HG02678 (cell line): ENCODE measurements at regions not wholly inside any gene's neighbourhood (a gene's known extent, or its start where the extent isn't known, plus 50 kb on each side); places are given as distances from the start of the nearest gene placed in this dataset.
"Not testable (repeated sequence)": the region's sequence is repeated elsewhere in the genome, so short reads cannot be mapped to it uniquely, and the experiment has no call there.

Source experiments
- ATAC-seq: cut with Tn5 transposase; IDR thresholded peaks from one replicate; pipeline ENCODE4 v1.9.1; 2021; ENCODE audit warnings: mild to moderate bottlenecking, moderate library complexity; ENCODE audit not compliant: unreplicated experiment

DNA sequence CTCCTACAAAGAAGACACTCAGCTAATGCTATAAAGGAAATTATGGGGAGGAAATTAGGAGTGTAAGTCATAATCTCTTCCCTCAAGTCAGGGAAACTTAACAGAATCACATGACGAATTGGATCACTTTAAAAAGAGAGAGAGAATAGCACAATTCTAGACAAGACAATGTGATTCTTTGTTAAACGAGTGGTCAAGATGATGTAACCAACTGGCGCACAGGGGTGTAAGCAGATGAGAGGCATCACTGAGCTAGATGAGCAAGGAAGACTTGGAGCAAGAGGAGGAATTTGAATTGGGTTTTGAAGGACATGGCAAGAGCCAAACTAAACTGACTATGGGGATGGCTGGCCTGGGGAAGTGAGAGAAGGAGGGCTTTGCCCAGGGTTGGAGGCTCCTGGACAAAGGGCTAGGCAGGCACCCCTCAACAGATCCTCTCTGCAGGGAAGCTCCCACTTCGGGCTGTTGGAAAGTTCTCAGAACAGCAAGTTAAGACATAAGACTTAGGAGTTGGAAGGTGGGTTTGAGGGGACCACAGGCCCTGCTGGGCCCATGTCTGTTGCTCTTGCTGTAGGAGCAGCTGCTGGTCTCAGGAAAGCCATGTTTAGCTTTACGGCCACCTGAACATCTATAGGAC, 123.9 kb upstream of the GRIK3 start:
- no peak for ATAC-seq

DNA sequence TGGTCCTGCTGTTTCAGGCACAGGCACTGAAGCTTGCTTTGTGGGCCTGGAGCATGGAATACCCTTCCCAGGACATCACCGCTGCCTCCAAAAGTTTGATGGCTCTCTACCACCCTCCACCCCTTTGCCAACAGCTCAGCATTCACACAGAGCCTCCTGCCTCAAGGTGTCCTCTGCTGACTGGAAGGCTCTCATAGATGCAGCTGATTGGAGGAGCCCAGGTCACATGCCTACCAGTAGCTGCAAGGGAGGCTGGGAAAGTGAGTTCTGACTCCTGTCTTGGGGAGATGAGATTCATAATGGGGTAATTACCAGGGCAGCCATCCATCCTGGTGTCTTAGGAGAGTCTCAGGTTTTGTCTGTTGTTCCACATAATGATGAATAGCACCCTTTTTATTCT, 124.8 kb upstream of the GRIK3 start:
- no peak for ATAC-seq

GRCh38 chr1:37161171-37161570, 126.9 kb upstream of the GRIK3 start:
- ATAC-seq = no peak

GRCh38 chr1:37162059-37162458, 127.7 kb upstream of the GRIK3 start:
- ATAC-seq = no peak

- ATAC-seq = no peak
Measured at GRCh38 chr1:37166005-37166404, 131.7 kb upstream of the GRIK3 start.

DNA sequence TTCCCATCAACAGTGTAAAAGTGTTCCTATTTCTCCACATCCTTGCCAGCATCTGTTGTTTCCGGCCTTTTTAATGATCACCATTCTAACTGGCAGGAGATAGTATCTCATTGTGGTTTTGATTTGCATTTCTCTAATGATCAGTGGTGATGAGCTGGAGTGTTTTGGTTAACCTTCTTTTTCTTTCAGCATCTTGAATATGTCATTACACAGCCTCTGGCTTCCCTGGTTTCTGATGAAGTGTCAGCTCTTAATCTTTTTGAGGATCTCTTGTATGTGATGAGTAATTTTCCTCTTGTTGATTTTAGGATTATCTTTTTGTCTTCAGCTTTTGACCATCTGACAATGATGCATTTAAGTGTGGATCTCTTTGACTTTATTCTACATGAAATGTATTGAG, 133.2 kb upstream of the GRIK3 start:
- ATAC-seq = no peak

- no peak for ATAC-seq
Measured at GRCh38 chr1:37169241-37169640, 134.9 kb upstream of the GRIK3 start.

- ATAC-seq = no peak
Measured at GRCh38 chr1:37169743-37170275, 135.5 kb upstream of the GRIK3 start.

DNA sequence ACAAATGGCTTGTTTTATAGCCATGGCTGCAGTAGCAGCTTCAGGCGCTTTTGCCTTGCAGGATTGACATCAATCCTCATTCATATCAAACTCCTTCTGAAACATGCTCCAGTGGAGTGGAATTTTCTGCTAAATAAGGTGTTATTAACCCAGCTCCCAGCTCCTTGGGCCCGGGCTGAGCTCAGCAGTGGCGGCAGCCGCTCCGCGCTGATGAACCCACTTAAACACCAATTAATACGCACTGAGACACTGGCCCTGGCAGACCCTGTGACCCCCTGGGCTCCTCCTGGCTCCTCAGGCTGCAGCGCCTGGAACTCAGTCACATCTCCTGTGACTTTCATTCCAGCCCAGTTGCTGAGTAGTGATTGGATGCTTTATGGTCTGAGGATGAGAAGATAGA, 137.4 kb upstream of the GRIK3 start:
- no peak for ATAC-seq

- no peak for ATAC-seq
Measured at GRCh38 chr1:37174341-37174740, 140.0 kb upstream of the GRIK3 start.

GRCh38 chr1:37174876-37175275, 140.6 kb upstream of the GRIK3 start:
- no peak for ATAC-seq

DNA sequence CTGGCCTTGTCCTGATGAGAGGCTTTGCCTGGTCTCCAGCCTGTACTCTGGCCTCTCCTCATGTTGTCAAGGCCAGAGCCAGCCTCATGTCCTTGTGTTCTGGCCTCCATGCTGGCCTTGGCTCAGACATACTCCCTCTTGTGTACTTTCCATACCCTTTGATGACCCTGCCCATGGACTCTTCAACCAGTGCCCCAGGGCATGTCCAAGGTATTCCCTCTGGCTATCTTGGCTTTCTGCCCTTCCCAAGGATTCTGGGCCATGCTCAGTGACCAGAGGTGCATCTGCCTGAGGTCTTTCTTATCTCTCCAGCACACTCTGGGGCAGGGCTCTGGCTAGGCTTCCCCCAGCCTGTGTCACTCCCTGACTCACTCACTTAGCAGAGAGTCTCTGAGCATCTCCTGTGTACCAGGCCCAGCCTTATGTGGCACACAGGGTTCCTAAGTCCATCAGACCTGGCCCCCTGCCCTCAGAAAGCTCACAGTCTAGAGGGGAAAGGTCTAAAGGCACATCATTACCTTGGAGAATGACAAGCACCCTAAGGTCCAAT, 141.4 kb upstream of the GRIK3 start:
- no peak for ATAC-seq

- ATAC-seq = no peak
Measured at GRCh38 chr1:37176269-37176668, 142.0 kb upstream of the GRIK3 start.

DNA sequence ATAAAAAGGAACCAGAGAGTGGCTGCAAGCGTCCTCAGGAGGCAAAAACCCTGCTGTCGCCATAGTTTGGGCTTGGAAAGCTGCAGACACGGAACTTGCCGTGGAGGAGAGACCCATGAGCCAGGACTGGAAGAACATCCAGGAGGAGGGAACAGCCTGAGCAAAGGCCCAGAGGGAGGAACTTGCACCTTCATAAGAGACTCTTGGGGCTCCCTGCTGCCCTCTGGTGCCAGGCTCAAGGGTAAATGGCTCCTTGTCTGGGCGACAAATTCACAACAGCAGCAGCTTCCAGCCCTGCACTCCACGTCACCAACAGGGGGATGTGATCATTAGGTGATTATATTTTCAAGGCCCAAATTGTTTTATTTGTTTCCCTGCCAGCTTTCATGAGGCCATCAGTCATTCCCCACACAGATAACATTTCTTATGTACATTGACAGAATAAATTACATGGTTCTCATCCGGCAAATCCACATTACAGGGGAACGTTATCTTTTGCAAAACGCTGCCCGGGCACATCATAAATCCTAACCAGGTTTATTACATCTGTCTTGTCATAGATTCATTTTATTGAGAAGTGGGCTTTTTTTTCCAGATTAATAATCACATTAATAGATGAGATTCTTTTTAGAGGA, 143.0 kb upstream of the GRIK3 start:
- ATAC-seq = no peak

DNA sequence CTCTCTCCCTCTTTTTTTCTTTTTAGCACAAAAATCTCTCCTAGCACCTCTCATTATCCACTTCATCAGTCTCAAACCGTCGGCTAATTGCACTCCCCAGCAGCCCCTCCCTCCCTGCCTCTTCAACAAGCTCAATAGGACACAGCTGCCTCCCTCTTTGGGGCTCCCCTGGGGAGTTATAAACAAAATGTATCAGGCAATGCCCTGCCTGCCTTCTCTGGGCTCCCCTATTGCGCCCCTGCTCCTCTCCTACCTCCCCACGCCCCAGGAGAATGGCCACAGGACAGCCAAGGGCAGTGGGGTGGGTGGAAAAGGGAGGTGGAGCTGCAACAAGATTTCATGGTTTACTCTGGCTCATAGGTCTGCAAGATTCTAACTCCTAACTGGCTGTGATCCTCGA, 147.1 kb upstream of the GRIK3 start:
- ATAC-seq = no peak

- no peak for ATAC-seq
Measured at GRCh38 chr1:37184789-37185188, 150.5 kb upstream of the GRIK3 start.

GRCh38 chr1:37186246-37186756, 152.0 kb upstream of the GRIK3 start:
- ATAC-seq = no peak

DNA sequence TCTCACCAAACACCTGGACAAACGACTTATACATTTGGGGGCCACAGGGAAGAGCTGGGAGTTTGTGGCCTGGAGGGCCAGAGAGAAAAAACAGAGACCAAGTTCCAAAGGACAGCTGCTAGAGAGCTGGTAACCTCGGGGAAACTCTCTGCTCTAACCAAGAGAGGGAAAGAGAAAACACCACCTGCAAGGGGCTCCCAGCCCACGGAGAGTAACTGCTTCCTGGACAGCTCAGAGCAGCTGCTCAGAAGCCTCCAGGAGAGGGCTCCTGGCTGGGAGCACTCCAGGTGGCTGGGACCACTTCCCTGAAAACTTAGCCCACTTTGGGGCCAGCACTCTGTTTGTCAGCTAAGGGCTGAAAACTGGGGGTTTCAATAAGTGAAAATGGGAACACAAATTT, 154.8 kb upstream of the GRIK3 start:
- no peak for ATAC-seq

DNA sequence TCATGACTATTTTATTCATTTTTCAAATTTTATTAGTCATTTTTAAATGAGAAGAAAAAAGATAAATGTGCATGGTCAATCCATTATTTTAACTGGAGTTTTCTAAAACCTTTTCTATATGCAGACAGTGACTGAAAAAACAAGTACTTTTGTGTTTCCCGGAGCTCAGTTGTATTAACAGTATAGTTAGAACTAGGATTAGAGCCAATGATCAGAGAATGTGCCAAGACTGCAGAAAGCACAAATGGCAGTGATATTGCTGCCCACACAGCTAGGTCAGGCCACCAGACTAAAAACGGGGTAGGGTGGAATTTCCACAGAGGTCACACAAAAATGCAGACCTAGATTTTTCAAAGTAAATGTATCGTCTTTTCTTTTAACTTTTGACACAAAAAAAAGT, 163.1 kb upstream of the GRIK3 start:
- ATAC-seq = no peak

- not testable (repeated sequence) for ATAC-seq
Measured at GRCh38 chr1:37214305-37214704, 180.0 kb upstream of the GRIK3 start.

DNA sequence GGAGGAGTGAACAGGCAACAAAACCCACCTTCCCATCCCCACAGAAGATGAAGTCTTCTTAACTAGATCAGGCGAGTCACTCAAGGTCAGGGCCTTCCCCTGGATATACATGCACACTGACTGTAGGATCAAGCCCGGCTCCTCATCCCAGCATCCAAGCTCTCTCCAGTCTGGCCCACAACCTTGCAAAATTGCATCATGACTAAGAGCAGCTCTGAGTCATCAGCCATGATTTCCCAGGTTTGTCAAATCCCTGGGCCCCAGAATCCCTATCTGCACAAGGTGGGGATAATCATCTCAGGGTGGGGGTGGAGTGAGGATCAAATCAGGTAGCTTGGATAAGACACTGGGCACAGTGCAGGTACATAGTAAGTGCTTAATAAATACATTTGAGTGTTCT, 199.3 kb upstream of the GRIK3 start:
- ATAC-seq = no peak

DNA sequence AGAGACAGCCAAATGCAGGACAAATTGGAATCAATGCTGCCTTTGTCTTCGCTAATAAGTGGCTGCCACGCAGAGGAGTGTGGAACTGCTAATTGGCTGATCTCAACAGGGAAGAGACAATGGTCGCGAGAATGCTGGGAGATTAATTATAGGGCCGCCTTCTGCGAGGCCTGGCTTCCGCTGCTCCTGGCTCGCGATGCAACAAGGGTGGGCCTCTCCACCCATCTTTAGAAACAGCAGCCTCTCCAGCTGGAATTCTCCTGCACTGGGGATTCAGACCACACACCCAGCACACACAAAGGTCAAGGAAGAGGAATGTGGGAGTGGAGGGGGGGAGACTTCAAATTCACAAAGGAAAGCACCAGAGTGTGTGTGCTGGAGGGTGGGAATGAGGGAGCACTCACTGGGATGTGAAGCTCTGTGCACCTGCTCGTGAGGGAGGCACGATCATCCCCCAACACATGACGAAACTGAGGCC, 200.7 kb upstream of the GRIK3 start:
- ATAC-seq = no peak
